ENCODE measurements at regions not wholly inside any gene's neighbourhood (a gene's known extent, or its start where the extent isn't known, plus 50 kb on each side); places are given as distances from the start of the nearest gene placed in this dataset.
A peak's percentile ranks its signal among the peaks of the same experiment; 100 is the strongest.

DNA sequence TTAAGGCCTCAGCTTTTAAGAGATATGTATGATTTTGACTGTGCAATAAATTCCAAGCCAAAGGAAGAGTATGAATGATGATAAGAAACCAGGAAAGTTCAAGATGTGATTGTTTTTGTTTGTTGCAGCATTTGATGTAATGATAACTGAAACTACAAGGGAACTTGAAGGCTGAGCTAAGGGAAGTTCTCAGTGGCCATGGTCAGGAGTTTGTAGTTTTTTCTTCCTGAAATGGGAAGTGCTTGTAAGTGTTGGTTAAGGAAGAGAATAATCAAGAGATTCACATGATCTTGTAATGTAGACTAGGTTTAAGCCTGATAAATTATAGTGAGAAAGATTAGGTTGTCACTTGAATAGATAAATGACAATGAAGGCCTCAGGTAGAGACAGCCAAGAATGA is 53.4 kb downstream of the PTCHD4 start:
- no peak for ATAC-seq (ENCODE audit: low FRiP score)
- TF ChIP-seq, protein P1, sequence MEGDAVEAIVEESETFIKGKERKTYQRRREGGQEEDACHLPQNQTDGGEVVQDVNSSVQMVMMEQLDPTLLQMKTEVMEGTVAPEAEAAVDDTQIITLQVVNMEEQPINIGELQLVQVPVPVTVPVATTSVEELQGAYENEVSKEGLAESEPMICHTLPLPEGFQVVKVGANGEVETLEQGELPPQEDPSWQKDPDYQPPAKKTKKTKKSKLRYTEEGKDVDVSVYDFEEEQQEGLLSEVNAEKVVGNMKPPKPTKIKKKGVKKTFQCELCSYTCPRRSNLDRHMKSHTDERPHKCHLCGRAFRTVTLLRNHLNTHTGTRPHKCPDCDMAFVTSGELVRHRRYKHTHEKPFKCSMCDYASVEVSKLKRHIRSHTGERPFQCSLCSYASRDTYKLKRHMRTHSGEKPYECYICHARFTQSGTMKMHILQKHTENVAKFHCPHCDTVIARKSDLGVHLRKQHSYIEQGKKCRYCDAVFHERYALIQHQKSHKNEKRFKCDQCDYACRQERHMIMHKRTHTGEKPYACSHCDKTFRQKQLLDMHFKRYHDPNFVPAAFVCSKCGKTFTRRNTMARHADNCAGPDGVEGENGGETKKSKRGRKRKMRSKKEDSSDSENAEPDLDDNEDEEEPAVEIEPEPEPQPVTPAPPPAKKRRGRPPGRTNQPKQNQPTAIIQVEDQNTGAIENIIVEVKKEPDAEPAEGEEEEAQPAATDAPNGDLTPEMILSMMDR (IDR thresholded peaks at IDR 0.05): no peak

DNA sequence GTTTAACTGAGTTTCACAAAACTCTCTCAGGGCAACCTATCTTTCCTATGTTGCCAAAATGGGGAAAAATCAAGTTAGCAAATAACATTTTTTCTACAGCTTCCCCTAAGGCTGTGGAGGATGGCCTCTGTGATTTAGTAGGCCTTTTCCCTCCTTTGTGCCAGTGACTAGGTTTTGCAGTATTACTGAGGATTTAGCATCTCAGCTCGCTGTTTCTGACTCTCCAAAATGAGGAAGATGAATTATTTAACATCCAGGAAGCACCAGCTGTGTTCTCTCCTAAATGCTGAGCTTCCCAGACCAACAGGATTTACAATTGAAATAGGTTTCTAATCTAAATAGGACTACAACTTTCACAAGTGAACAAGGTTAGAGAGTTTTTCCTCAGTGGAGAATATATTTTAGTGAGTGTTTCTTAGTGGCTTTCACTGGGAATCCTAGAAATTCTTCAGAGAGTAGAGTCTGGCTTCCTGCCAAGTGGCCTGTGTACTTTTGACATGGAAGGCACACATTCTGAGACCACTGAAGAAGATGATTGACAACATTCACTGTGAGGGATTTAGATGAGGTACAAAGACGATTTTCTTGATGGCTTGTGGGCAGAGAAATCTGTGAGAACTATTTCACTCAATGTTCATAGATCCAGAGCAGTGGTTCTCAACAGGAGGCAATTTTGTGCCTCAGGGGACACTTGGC is 62.4 kb downstream of the PTCHD4 start:
- ATAC-seq (ENCODE audit: low FRiP score) (no peak), DNase-seq (ENCODE audit: low spot score) (no peak)
- TF ChIP-seq, protein P1 (IDR thresholded peaks at IDR 0.05): no peak

More for the DNA sequence above, 53.4 kb downstream of the PTCHD4 start:
- DNase-seq (ENCODE audit: low spot score): no peak

DNA sequence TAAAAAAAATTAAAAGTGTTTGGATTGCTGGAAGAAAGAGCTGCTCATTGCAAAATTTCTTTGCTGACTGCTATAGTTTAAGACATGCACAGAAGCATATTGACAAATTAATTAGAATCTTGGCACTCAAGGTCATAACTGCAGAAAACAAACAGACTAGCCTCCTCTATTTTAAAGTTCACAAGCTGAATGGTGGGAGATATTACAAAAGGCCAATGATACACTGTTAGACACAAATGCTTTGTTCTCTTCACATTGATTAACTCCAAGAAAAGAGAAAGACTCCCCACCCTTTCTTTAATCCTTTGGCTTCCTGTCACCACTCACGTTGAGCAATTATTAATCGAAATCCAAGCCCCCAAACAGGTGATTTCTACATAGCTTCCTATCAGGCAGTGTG is 69.1 kb downstream of the PTCHD4 start:
- TF ChIP-seq, protein P1 (IDR thresholded peaks at IDR 0.05): no peak
- DNase-seq (ENCODE audit: low spot score) (no peak), ATAC-seq (ENCODE audit: low FRiP score) (no peak)

GRCh38 chr6:48037946-48038345 is 73.1 kb downstream of the PTCHD4 start:
- TF ChIP-seq, protein P1 (IDR thresholded peaks at IDR 0.05): no peak
- DNase-seq (ENCODE audit: low spot score) (no peak), ATAC-seq (ENCODE audit: low FRiP score) (no peak)

GRCh38 chr6:48036316-48036715 is 74.7 kb downstream of the PTCHD4 start:
- TF ChIP-seq, protein P1 (IDR thresholded peaks at IDR 0.05): no peak
- DNase-seq (ENCODE audit: low spot score) (no peak), ATAC-seq (ENCODE audit: low FRiP score) (peak; percentile 72)

- no peak for DNase-seq (ENCODE audit: low spot score)
- TF ChIP-seq, protein P1 (IDR thresholded peaks at IDR 0.05): no peak
- peak; percentile 48 for ATAC-seq (ENCODE audit: low FRiP score)
Observed at GRCh38 chr6:48032151-48032550, 78.8 kb downstream of the PTCHD4 start.

GRCh38 chr6:48031711-48032110 is 79.3 kb downstream of the PTCHD4 start:
- TF ChIP-seq, protein P1 (IDR thresholded peaks at IDR 0.05): no peak
- DNase-seq (ENCODE audit: low spot score): no peak
- ATAC-seq (ENCODE audit: low FRiP score): no peak

Measured in omental fat pad (tissue), 3 donors.